HFF-Myc (cell line): ENCODE measurements at regions not wholly inside any gene's neighbourhood (a gene's known extent, or its start where the extent isn't known, plus 50 kb on each side); places are given as distances from the start of the nearest gene placed in this dataset.

Source experiments
- DNase-seq: peaks from one replicate; pipeline ENCODE4 v3.0.0-alpha.2; 2011; ENCODE audit warnings: low read depth; ENCODE audit errors: extremely low read depth
- H3K4me3 ChIP-seq: replicated peaks from 2 replicates; pipeline ENCODE4 v1.5.1; 2011; ENCODE audit warnings: low read depth, mild to moderate bottlenecking, control low read depth, low read length
- CTCF ChIP-seq: IDR thresholded peaks from 2 replicates; pipeline ENCODE4 v1.5.1; 2012; ENCODE audit warnings: mild to moderate bottlenecking, low read depth, low read length, control low read depth; ENCODE audit errors: missing control alignments

DNA sequence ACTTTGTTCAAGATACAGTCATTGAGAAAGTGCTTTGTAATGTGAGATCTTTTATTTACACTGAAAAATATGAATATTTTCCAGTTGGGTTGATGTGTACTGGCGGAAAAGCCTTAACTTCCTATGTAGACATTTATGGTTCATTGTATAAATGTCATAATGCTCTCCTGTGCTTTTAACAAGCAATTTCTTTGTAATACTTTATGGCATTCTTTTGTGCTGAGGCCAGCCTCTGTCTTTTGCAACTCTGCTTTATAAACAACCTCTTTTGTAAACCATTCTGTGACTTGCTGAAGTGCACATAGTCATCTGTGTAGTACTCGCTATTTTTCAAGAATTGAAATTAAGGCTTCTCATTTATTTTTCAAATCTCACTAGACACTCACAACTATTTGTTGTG, 291.2 kb downstream of the CDH11 start:
- no peak for DNase-seq
- no peak for TF ChIP-seq CTCF

GRCh38 chr16:64829678-64830077, 292.2 kb downstream of the CDH11 start:
- no peak for DNase-seq
- no peak overlapping the region for H3K4me3 ChIP-seq
- no peak for TF ChIP-seq CTCF

More for the DNA sequence above, 291.2 kb downstream of the CDH11 start:
- no peak overlapping the region for H3K4me3 ChIP-seq

GRCh38 chr16:64826374-64826773, 295.5 kb downstream of the CDH11 start:
- TF ChIP-seq CTCF = no peak
- no peak overlapping the region for H3K4me3 ChIP-seq
- no peak for DNase-seq

GRCh38 chr16:64823481-64824075, 298.3 kb downstream of the CDH11 start:
- no peak for TF ChIP-seq CTCF
- DNase-seq = no peak
- no peak overlapping the region for H3K4me3 ChIP-seq

DNA sequence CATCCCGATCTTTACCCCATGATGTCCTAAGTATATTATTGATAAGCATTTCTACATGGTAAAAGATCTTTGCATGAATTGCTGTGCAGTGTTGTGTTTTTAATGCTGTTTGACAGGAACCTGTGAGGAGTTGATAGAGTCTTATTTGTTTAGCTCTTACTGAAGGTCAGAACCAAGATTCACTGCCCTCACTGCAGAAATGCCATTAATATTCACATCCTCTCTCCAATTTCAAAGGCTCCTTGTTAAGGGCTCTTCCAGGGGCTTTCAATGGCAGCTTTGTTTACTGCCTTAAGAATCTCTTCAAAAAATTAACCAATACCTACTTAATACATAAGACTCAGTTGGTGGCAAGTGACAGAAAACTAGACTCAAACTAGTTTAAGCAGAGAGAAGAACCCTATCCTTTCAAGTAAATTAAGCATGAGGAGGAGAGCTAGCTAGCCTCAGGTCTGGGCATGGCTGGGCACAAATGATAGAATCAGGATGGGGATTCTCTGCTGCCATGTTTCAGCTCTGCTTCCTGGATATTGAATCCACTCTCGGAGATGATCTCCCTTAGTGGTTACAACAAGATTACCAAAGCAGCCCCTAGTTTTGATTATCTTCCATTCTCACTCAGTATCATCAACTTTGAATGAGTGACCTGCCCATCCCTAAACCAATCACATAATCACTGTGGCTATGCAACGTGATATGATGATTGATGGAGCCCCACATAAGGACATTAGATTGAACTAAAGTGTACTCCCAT, 311.8 kb downstream of the CDH11 start:
- no peak overlapping the region for H3K4me3 ChIP-seq
- DNase-seq = no peak
- no peak for TF ChIP-seq CTCF

- TF ChIP-seq CTCF = no peak
- no peak for DNase-seq
- no peak overlapping the region for H3K4me3 ChIP-seq
Observed at GRCh38 chr16:64808474-64808873, 313.4 kb downstream of the CDH11 start.

DNA sequence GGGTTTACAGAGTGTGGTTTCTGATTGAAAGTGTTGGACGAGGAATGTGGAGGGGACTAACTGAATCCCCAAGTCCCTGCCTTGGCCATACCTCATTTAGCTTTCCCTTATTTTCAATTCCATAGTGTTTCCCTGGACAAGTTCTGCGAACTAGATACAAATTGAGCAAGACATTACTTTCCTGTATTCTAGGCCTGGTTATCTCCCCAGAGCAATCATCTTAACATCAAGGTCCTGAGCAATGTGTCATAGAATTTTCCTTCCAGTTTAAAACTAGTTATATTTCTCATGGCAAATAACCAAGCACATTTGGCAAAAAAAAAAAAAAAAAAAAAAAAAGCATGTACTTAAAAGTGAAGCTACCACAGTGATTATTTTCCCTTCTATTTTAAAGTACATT, 330.1 kb downstream of the CDH11 start:
- TF ChIP-seq CTCF = no peak
- no peak for DNase-seq
- no peak overlapping the region for H3K4me3 ChIP-seq
